ENCODE measurements at regions not wholly inside any gene's neighbourhood (a gene's known extent, or its start where the extent isn't known, plus 50 kb on each side); places are given as distances from the start of the nearest gene placed in this dataset.

GRCh38 chrX:99384594-99385374, 1025.3 kb downstream of the PCDH19 start:
- no peaks in the 10 kb centered on the region for H3K4me1 ChIP-seq (ENCODE audit: insufficient read depth)
- no peak overlapping the region for H3K4me3 ChIP-seq
- H3K27ac ChIP-seq, result no peak overlapping the region
- WGBS, 3 donors, result 80 to 88% (median 82%) methylated on average over 4 to 5 of the region's 5 CpGs
- intact Hi-C loops (cut with DNase I), result no loop called here
- DNase-seq, result no peak
- H3K27me3 ChIP-seq, result no peaks in the 10 kb centered on the region
- no peaks in the 10 kb centered on the region for H3K36me3 ChIP-seq
- no peaks in the 10 kb centered on the region for H3K9me3 ChIP-seq
- TF ChIP-seq EP300 (IDR thresholded peaks at IDR 0.05), result no peak

DNA sequence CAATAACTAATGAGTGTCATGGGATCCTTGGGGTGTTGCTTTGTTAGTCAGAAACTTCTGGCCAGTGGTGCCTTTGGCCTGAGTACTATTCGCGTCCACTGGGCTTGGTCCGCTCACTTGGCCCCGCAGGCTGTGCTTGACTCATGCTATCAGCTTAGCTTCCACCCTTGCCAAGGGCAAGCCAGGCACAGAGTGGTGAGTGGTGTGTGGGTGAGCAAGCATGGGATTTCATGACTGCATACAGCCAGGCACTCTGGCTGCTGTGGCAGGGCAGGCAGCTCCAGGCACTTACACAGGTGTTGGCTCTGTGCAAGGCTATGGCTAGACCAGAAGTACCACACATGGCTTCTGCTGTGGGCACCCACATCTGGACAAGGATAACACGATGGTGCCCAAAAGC, 1026.3 kb downstream of the PCDH19 start:
- no peak for DNase-seq

GRCh38 chrX:99371976-99372595, 1038.0 kb downstream of the PCDH19 start:
- Histone ChIP-seq H3K9me3 (no peaks in the 10 kb centered on the region), H3K27me3 (no peaks in the 10 kb centered on the region), H3K27ac (no peak overlapping the region), H3K4me3 (no peak overlapping the region), H3K36me3 (no peaks in the 10 kb centered on the region), H3K4me1 (ENCODE audit: insufficient read depth) (no peaks in the 10 kb centered on the region)
- intact Hi-C loops (cut with DNase I), result no loop called here
- TF ChIP-seq EP300 (IDR thresholded peaks at IDR 0.05), result no peak
- 75 to 84% (median 83%) methylated on average over 38 to 53 of the region's 53 CpGs for WGBS, 3 donors
- no peak for DNase-seq

More for the DNA sequence above, 1026.3 kb downstream of the PCDH19 start:
- H3K9me3 ChIP-seq, result no peaks in the 10 kb centered on the region
- intact Hi-C loops (cut with DNase I), result no loop called here
- 87 to 90% (median 87%) methylated on average over 5 of the region's 5 CpGs for WGBS, 3 donors
- H3K27ac ChIP-seq, result no peak overlapping the region
- H3K27me3 ChIP-seq, result no peaks in the 10 kb centered on the region
- H3K4me1 ChIP-seq (ENCODE audit: insufficient read depth), result no peaks in the 10 kb centered on the region
- TF ChIP-seq EP300 (IDR thresholded peaks at IDR 0.05), result no peak
- no peak for TF ChIP-seq CTCF (IDR thresholded peaks at IDR 0.05)
- TF ChIP-seq POLR2A (IDR thresholded peaks at IDR 0.05), result no peak
- H3K4me3 ChIP-seq, result no peak overlapping the region
- H3K36me3 ChIP-seq, result no peaks in the 10 kb centered on the region

GRCh38 chrX:99353412-99353811, 1056.7 kb downstream of the PCDH19 start:
- DNase-seq, result no peak
- WGBS, 3 donors, result 0 to 45% (median 27%) methylated on average over 1 of the region's 1 CpG

GRCh38 chrX:99348256-99348655, 1061.8 kb downstream of the PCDH19 start:
- 77 to 84% (median 78%) methylated on average over 4 of the region's 4 CpGs for WGBS, 3 donors
- intact Hi-C loops (cut with DNase I), result loop anchor here in 1 of 4 donors (5.0 kb wide), 1 partner anchor 1811 kb away; no protein-coding TSS in a partner anchor
- H3K4me1 ChIP-seq (ENCODE audit: insufficient read depth), result no peaks in the 10 kb centered on the region
- no peaks in the 10 kb centered on the region for H3K36me3 ChIP-seq
- no peak for DNase-seq
- no peak overlapping the region for H3K4me3 ChIP-seq
- H3K9me3 ChIP-seq, result no peaks in the 10 kb centered on the region
- no peak overlapping the region for H3K27ac ChIP-seq
- no peaks in the 10 kb centered on the region for H3K27me3 ChIP-seq
- TF ChIP-seq EP300 (IDR thresholded peaks at IDR 0.05) (no peak), CTCF (IDR thresholded peaks at IDR 0.05) (no peak), POLR2A (IDR thresholded peaks at IDR 0.05) (no peak)

More at GRCh38 chrX:99353412-99353811, 1056.7 kb downstream of the PCDH19 start:
- intact Hi-C loops (cut with DNase I), result no loop called here
- Histone ChIP-seq H3K4me1 (ENCODE audit: insufficient read depth) (no peaks in the 10 kb centered on the region), H3K4me3 (no peak overlapping the region), H3K36me3 (no peaks in the 10 kb centered on the region), H3K27ac (no peak overlapping the region), H3K9me3 (no peaks in the 10 kb centered on the region), H3K27me3 (no peaks in the 10 kb centered on the region)
- TF ChIP-seq EP300 (IDR thresholded peaks at IDR 0.05), result no peak
- no peak for TF ChIP-seq POLR2A (IDR thresholded peaks at IDR 0.05)
- TF ChIP-seq CTCF (IDR thresholded peaks at IDR 0.05), result no peak
